GM12892 (cell line): ENCODE measurements at regions not wholly inside any gene's neighbourhood (a gene's known extent, or its start where the extent isn't known, plus 50 kb on each side); places are given as distances from the start of the nearest gene placed in this dataset.

Experiments used
- POLR2AphosphoS5 ChIP-seq: IDR thresholded peaks from 2 replicates; pipeline ENCODE4 v1.6.1; 2011; ENCODE audit warnings: low read depth, low read length, control low read depth
- TAF1 ChIP-seq: IDR thresholded peaks from 2 replicates; pipeline ENCODE4 v1.6.1; 2011; ENCODE audit warnings: low read depth, mild to moderate bottlenecking, control low read depth, low read length, borderline replicate concordance

- no peak for TF ChIP-seq POLR2AphosphoS5
- TF ChIP-seq TAF1: no peak
Measured at GRCh38 chr2:51251356-51251755, 219.4 kb upstream of the NRXN1 start.
